Bronchial epithelial cell (primary cell): ENCODE measurements at regions not wholly inside any gene's neighbourhood (a gene's known extent, or its start where the extent isn't known, plus 50 kb on each side); places are given as distances from the start of the nearest gene placed in this dataset.

Experiments
- DNase-seq: peaks from one replicate; pipeline ENCODE4 v3.0.0-alpha.2; 2010; ENCODE audit warnings: low read depth
- FAIRE-seq: peaks from 2 replicates; lab custom pipeline; 2011; peaks lifted over from hg19 to GRCh38; lab: Jason Lieb, UNC
- H3K27me3 ChIP-seq: 2 replicates; pipeline ENCODE4 v1.5.1; 2011; ENCODE audit warnings: low read length; ENCODE audit not compliant: control insufficient read depth, insufficient read depth
- H3K36me3 ChIP-seq: 2 replicates; pipeline ENCODE4 v1.5.1; 2011; ENCODE audit warnings: low read length; ENCODE audit not compliant: control insufficient read depth, insufficient read depth
- H3K4me3 ChIP-seq: 2 replicates; pipeline ENCODE4 v1.5.1; 2011; ENCODE audit warnings: mild to moderate bottlenecking, low read depth, low read length, control low read depth
- TF ChIP-seq, protein P1 (sequence below): IDR thresholded peaks from 2 replicates; pipeline ENCODE4 v1.5.1; 2011; ENCODE audit warnings: mild to moderate bottlenecking, moderate library complexity, low read length, control low read depth, inconsistent platforms; ENCODE audit not compliant: insufficient read depth, severe bottlenecking

DNA sequence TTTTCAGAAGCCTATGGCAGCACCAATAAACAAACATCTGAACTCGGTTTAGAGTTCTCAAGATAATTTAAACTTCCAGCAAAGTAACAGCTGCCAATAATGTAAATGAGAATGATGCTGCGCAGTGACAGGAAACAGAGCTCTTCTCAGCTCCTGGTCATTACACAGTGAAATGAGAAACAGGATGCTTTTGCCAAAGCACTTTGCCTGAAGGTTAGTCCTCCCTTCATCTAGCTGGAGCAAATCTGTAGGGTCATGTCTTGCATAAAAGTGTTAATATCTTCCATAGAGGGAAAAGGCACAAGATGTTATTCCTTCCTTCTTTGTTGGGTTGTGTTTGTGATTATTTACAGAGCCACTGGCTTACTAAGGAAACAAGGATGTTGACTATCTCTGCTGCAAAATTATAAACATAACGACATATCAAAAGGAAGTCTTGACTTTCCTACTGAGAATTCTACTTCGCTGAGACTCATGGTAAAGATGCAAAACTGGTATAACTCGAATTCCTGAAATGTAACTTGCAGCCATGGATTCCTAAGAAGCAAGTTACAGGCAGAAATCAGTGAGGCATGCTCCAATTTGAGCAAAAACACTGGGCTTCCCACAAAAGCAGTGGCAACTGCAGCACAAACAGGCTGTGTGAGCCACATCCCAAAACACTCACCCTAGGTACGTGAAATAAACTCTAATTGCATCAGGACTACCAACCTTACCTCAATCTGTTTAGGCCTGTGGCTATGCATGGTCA is 102.5 kb upstream of the BEND6 start:
- no peak for FAIRE-seq
- no peak overlapping the region for H3K4me3 ChIP-seq

DNA sequence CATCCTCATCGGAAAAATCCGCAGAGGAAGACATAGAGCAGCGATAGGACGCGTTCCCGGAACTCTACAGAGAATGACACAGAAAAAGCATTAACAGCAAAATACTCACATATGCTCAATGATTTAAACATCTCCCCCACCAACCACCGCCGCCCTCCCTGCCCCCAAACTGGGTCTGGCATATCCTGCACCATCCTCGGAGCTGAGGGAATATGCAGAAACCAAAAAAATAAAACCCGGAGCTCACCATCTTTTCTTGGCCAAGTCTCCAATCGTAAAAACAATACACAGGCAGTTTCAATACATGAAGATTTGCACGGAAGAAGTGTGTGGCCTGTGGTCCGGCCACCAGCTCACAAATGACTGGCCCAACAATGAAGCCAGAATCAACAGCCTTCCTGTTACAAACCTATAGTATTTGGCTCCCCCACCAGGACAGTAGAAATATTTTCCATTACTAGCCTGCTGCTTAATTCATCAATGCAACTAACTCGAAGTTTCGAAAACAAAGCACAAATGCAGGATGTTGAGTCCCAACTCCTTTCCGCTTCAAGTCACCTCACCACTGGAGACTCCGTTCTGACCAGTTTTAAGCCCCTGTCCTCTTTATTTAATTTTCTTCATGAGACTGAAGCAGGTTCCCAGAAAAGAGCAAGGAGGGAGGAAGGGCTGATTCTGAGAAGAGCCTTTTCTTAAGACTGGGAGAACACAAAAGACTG is 103.2 kb upstream of the BEND6 start:
- Histone ChIP-seq H3K36me3 (no peaks in the 10 kb centered on the region), H3K4me3 (peak overlapping the region; percentile 5), H3K27me3 (no peaks in the 10 kb centered on the region)
- FAIRE-seq (peak; percentile 28), DNase-seq (peak; percentile 71)
- TF ChIP-seq, protein P1, sequence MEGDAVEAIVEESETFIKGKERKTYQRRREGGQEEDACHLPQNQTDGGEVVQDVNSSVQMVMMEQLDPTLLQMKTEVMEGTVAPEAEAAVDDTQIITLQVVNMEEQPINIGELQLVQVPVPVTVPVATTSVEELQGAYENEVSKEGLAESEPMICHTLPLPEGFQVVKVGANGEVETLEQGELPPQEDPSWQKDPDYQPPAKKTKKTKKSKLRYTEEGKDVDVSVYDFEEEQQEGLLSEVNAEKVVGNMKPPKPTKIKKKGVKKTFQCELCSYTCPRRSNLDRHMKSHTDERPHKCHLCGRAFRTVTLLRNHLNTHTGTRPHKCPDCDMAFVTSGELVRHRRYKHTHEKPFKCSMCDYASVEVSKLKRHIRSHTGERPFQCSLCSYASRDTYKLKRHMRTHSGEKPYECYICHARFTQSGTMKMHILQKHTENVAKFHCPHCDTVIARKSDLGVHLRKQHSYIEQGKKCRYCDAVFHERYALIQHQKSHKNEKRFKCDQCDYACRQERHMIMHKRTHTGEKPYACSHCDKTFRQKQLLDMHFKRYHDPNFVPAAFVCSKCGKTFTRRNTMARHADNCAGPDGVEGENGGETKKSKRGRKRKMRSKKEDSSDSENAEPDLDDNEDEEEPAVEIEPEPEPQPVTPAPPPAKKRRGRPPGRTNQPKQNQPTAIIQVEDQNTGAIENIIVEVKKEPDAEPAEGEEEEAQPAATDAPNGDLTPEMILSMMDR, result peak; percentile 56

More for the DNA sequence above, 102.5 kb upstream of the BEND6 start:
- no peaks in the 10 kb centered on the region for H3K36me3 ChIP-seq
- TF ChIP-seq, protein P1, result no peak
- DNase-seq, result no peak
- no peaks in the 10 kb centered on the region for H3K27me3 ChIP-seq

DNA sequence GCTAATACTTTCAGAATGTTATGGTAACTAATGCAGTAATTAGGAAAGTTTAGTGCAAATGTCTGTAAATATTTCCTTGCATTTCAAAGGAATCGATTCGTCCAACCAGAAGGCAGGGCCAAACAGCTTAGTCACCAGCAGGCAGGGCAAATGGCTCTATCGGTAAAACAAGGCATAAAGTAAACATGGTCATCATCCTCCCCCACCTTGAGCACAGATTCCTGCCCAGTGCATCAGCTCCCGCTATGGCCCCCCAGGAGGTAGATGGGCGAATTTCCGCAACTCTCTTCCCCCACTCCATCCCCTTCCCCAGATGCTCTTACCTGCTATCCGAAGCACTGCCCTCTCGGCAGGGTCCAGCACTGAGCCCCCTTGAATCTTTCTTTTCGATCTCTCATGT is 103.8 kb upstream of the BEND6 start:
- Histone ChIP-seq H3K27me3 (no peaks in the 10 kb centered on the region), H3K36me3 (no peaks in the 10 kb centered on the region), H3K4me3 (peak overlapping the region; percentile 5)
- DNase-seq (no peak), FAIRE-seq (no peak)
- TF ChIP-seq, protein P1, result no peak

DNA sequence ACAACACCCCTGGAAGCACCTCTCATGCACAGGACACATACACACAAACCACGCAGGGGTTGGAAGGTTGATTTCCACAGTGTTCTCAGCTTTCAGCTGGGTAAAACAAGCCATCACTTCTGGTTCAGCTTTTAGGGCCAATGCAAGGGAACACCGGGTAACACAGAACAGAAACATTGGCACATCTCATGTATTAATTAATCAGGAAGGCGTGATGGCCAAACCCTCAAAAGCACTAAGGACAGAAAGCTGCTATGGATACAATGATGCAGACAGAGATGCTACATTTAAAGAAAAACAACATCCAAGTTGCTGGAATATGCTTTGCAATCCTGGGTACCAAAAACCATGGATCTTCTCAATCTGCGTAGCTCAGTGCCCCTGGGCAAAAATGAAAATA is 104.3 kb upstream of the BEND6 start:
- H3K4me3 ChIP-seq, result no peak overlapping the region
- no peaks in the 10 kb centered on the region for H3K27me3 ChIP-seq
- FAIRE-seq, result no peak
- TF ChIP-seq, protein P1, result no peak
- DNase-seq, result no peak
- H3K36me3 ChIP-seq, result no peaks in the 10 kb centered on the region

DNA sequence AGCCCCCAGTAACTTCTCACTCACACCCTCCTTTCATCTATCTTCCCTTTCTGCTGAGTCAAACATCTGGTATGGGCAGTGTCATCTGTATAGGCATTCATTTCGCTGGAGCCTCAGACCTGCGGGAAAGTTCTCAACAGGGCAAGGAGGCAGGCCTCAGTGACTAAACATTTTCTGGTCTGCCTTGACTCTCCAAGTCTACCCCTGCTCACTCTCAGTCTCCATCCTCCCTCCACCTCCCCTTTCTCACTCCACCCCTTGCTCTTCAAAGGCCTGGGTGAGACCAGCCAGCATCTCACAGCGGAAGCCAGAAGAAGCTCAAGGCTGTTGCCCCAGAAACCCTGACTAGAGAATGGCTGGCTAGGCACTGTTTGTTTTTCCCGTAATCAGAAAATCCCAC is 105.0 kb upstream of the BEND6 start:
- no peak for FAIRE-seq
- DNase-seq, result no peak
- no peak overlapping the region for H3K4me3 ChIP-seq

More for the DNA sequence above, 105.0 kb upstream of the BEND6 start:
- no peaks in the 10 kb centered on the region for H3K27me3 ChIP-seq
- H3K36me3 ChIP-seq, result no peaks in the 10 kb centered on the region
- TF ChIP-seq, protein P1, result no peak
